AG04449 (cell line): ENCODE measurements at regions not wholly inside any gene's neighbourhood (a gene's known extent, or its start where the extent isn't known, plus 50 kb on each side); places are given as distances from the start of the nearest gene placed in this dataset.

Source experiments
- CTCF ChIA-PET: fragments of 350-600 bp; formaldehyde crosslinking; extraction: SDS; loops from one replicate; lab custom pipeline; 2021; ENCODE audit warnings: antibody characterized with exemption; lab: Yijun Ruan, JAX
- POLR2A ChIA-PET: fragments of 400-600, 350-600 bp; formaldehyde crosslinking; extraction: SDS; loops from one replicate; lab custom pipeline; 2020; ENCODE audit warnings: antibody characterized with exemption, inconsistent platforms; lab: Yijun Ruan, JAX
- DNase-seq: peaks from one replicate; pipeline ENCODE4 v3.0.0-alpha.2; 2010; ENCODE audit warnings: low read depth, low spot score
- H3K4me3 ChIP-seq: 2 replicates; pipeline ENCODE4 v1.5.1; 2011; ENCODE audit warnings: low read depth, mild to moderate bottlenecking, control low read depth, low read length
- CTCF ChIP-seq: IDR thresholded peaks from one replicate; pipeline ENCODE4 v1.5.1; 2011; ENCODE audit warnings: mild to moderate bottlenecking, moderate library complexity, low read length, control low read depth, inconsistent platforms; ENCODE audit not compliant: insufficient read depth; ENCODE audit errors: missing control alignments

DNA sequence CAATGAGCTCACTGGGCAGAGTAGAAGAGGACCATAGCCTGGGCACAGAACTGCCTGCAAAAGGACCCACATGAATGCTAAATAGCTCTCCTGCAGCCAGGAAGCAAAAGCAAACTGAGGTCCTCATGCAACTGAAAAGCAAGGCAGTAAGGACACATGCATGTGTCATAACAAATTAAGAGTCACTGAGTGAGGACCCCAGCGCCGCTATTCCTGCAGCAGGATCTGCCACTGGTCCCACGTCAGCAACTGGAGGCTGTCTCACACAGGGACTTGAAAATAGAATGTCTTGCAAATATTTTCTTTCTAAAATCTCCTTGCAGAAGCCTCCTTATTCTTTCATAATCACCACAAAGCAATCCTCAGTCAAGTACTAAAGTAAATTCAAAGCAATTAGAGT is 559.6 kb upstream of the DAB1 start:
- CTCF ChIA-PET, result no interaction called here

GRCh38 chr1:57982852-57983251 is 559.0 kb upstream of the DAB1 start:
- no peak overlapping the region for H3K4me3 ChIP-seq
- DNase-seq, result no peak
- POLR2A ChIA-PET, result no interaction called here
- no peak for TF ChIP-seq CTCF
- CTCF ChIA-PET, result no interaction called here

More for the DNA sequence above, 559.6 kb upstream of the DAB1 start:
- H3K4me3 ChIP-seq, result no peak overlapping the region
- no peak for TF ChIP-seq CTCF
- POLR2A ChIA-PET, result no interaction called here
- no peak for DNase-seq

- CTCF ChIA-PET, result no interaction called here
- POLR2A ChIA-PET, result no interaction called here
- no peak for TF ChIP-seq CTCF
- H3K4me3 ChIP-seq, result no peak overlapping the region
- no peak for DNase-seq
Observed at GRCh38 chr1:57976216-57976615, 552.4 kb upstream of the DAB1 start.

DNA sequence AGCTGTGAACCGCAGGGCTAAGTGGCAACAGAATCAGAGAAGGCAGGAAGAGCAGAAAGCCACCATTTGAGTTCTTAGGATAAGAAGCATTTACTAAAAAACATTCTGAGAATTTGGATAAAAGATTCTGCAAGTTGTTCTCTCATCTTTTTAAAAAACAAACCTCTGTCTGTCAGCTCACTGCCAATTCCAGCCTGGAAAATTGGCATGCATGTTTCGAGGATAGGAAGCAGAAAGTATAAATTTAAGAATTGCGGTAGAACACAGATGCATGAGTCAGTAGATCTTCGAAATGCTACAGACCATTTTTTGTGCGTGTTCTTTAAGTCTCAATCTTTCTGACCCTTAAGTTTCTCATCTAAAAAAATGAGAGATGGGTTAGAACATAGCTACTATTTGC is 544.5 kb upstream of the DAB1 start:
- TF ChIP-seq CTCF, result no peak
- no peak for DNase-seq
- H3K4me3 ChIP-seq, result no peak overlapping the region
- ChIA-PET CTCF (no interaction called here), POLR2A (no interaction called here)

DNA sequence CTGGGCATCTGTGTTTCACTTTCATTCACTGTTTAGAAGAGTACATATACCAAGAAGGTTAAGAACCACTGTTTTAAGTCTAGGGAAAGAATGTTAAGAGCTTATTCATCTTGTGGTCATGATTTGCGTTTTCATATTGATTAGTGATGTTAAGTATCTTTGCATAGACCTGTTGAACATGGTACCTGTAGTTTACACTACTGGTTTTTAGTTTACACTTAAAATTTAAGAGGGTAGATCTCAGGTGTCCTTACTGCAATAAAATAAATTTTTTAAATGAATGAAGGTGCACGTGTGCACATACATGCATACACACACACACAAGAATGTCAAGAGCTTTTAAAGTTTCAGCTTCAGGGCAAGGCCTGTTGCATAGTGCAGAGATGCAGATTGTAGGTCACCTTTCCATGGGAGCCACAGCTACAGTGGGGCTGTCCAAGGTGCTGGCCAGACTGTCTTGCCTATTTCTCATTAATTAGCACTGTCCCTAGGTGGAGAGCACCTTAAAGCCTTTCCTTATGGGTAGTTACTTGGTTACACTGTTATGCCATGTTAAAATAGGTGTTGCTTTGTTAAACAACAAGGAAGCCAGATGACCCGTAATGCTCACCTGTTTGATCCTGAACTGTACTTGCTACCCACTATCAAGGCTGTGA is 543.0 kb upstream of the DAB1 start:
- no peak overlapping the region for H3K4me3 ChIP-seq
- POLR2A ChIA-PET, result no interaction called here
- no peak for TF ChIP-seq CTCF
- CTCF ChIA-PET, result no interaction called here
- DNase-seq, result no peak

GRCh38 chr1:57966340-57966739 is 542.5 kb upstream of the DAB1 start:
- no peak overlapping the region for H3K4me3 ChIP-seq
- DNase-seq, result no peak
- POLR2A ChIA-PET, result no interaction called here

More at GRCh38 chr1:57966340-57966739, 542.5 kb upstream of the DAB1 start:
- CTCF ChIA-PET, result no interaction called here
- no peak for TF ChIP-seq CTCF
